Type B pancreatic cell (in vitro differentiated cells): ENCODE measurements at regions not wholly inside any gene's neighbourhood (a gene's known extent, or its start where the extent isn't known, plus 50 kb on each side); places are given as distances from the start of the nearest gene placed in this dataset.

Experiments
- DNase-seq: peaks from one replicate; pipeline ENCODE4 v3.0.0; 2021; ENCODE audit warnings: mixed read lengths; ENCODE audit not compliant: unreplicated experiment; ENCODE audit errors: extremely low spot score
- H3K27ac Mint-ChIP-seq: 2 replicates; pipeline ENCODE4 v1.8.0; 2021; ENCODE audit warnings: mild to moderate bottlenecking, mixed read lengths
- H3K27me3 Mint-ChIP-seq: 2 replicates; pipeline ENCODE4 v1.8.0; 2021; ENCODE audit warnings: mixed read lengths
- H3K36me3 Mint-ChIP-seq: 2 replicates; pipeline ENCODE4 v1.8.0; 2021; ENCODE audit warnings: mixed read lengths
- H3K4me1 Mint-ChIP-seq: one replicate; pipeline ENCODE4 v1.8.0; 2021; ENCODE audit warnings: mixed read lengths; ENCODE audit not compliant: unreplicated experiment
- H3K4me3 Mint-ChIP-seq: 2 replicates; pipeline ENCODE4 v1.8.0; 2021; ENCODE audit warnings: mild to moderate bottlenecking, mixed read lengths
- H3K9me3 Mint-ChIP-seq: 2 replicates; pipeline ENCODE4 v1.8.0; 2021; ENCODE audit warnings: mixed read lengths
- TF ChIP-seq, protein P1 (sequence below): fragments of 200-600 bp; sonication (generic); conservative IDR thresholded peaks from 2 replicates; pipeline ENCODE4 v1.5.0; 2021; ENCODE audit warnings: antibody characterized with exemption, mild to moderate bottlenecking

DNA sequence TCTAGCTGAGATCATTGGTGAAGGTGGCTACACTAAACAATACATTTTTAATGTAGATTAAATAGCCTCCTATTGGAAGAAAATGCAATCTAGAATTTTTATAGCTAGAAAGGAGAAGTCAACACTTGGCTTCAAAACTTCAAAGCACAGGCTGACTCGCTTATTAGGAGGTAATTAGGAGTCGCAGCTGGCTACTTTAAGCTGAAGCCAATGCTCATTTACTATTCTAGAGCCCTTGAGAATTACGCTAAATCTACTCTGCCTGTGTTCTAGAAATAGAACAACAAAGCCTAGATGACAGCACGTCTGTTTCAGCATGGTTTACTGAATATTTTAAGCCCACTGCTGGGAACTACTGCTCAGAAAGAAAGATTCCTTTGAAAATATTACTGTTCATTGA, 101.6 kb upstream of the EEPD1 start:
- no peaks in the 10 kb centered on the region for H3K36me3 Mint-ChIP-seq
- peaks cover 9% of the 10 kb centered on the region for H3K4me1 Mint-ChIP-seq
- H3K9me3 Mint-ChIP-seq = no peaks in the 10 kb centered on the region
- no peak overlapping the region for H3K27ac Mint-ChIP-seq
- TF ChIP-seq, protein P1, sequence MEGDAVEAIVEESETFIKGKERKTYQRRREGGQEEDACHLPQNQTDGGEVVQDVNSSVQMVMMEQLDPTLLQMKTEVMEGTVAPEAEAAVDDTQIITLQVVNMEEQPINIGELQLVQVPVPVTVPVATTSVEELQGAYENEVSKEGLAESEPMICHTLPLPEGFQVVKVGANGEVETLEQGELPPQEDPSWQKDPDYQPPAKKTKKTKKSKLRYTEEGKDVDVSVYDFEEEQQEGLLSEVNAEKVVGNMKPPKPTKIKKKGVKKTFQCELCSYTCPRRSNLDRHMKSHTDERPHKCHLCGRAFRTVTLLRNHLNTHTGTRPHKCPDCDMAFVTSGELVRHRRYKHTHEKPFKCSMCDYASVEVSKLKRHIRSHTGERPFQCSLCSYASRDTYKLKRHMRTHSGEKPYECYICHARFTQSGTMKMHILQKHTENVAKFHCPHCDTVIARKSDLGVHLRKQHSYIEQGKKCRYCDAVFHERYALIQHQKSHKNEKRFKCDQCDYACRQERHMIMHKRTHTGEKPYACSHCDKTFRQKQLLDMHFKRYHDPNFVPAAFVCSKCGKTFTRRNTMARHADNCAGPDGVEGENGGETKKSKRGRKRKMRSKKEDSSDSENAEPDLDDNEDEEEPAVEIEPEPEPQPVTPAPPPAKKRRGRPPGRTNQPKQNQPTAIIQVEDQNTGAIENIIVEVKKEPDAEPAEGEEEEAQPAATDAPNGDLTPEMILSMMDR = no peak
- no peaks in the 10 kb centered on the region for H3K27me3 Mint-ChIP-seq
- no peak for DNase-seq
- H3K4me3 Mint-ChIP-seq = no peak overlapping the region

DNA sequence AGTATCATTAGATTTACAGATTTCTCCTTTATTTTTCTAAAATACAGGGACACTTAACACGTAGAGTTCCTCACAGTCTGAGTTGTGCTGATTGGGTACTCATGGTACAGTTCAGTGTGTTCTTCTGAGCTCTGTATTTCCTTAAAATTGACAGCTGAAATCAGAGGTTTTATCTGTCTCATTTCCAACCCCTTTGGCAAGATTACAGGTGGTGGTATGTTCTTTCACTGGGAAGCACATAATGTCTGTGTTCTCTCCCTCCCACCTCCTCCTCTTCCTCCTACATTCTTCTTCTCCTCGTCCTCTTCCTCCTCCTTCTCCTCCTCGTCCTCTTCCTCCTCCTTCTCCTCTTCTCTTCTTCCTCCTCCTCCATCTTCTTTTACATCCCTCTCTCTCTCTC, 99.5 kb upstream of the EEPD1 start:
- Mint-ChIP-seq H3K27ac (no peak overlapping the region), H3K27me3 (no peaks in the 10 kb centered on the region), H3K36me3 (no peaks in the 10 kb centered on the region), H3K4me3 (no peak overlapping the region), H3K4me1 (no peaks in the 10 kb centered on the region), H3K9me3 (no peaks in the 10 kb centered on the region)
- DNase-seq = no peak
- TF ChIP-seq, protein P1 = no peak

DNA sequence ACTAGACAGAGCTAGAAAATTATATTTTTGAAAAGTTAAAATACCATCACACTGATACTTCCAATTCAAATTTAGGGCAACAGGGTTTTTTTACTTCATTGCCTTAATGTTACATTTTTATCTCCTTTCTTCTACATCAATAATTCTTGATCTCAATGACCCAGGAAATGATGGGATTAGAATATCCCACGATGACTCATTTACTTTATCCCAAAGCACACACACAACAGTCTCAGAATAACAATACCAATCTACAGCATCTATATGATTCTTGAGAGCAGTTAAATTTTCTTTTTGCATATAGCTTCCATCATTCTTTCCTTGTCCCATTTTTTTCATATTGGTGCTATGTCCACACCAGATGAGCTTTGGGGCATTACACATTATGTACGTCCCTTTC, 98.4 kb upstream of the EEPD1 start:
- no peaks in the 10 kb centered on the region for H3K4me1 Mint-ChIP-seq
- no peak overlapping the region for H3K27ac Mint-ChIP-seq
- TF ChIP-seq, protein P1 = no peak
- no peak for DNase-seq
- H3K36me3 Mint-ChIP-seq = no peaks in the 10 kb centered on the region
- H3K27me3 Mint-ChIP-seq = no peaks in the 10 kb centered on the region
- no peaks in the 10 kb centered on the region for H3K9me3 Mint-ChIP-seq
- H3K4me3 Mint-ChIP-seq = no peak overlapping the region

DNA sequence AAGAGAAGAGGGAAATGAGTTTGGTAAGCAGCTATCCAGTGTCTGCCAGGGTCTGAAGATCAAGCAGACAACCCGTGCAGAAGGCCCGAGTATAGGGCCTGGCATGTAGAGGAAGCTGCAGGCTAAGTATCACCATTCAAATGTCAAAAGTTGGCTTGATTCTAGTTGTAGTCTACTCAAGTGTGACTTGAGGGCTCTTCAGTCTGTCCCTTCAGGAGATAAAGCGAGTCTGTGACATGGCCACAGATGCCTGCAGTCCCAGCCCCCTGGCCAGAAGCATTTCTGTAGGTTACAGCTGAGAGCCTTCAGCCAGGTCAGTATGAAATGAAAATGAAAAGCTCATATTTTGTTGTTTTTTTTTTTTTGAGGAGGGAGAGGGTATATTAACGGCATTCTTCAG, 97.8 kb upstream of the EEPD1 start:
- DNase-seq = no peak
- no peaks in the 10 kb centered on the region for H3K36me3 Mint-ChIP-seq
- H3K4me1 Mint-ChIP-seq = no peaks in the 10 kb centered on the region
- no peaks in the 10 kb centered on the region for H3K27me3 Mint-ChIP-seq
- TF ChIP-seq, protein P1 = no peak
- H3K27ac Mint-ChIP-seq = no peak overlapping the region
- H3K4me3 Mint-ChIP-seq = no peak overlapping the region
- peaks cover 5% of the 10 kb centered on the region for H3K9me3 Mint-ChIP-seq

DNA sequence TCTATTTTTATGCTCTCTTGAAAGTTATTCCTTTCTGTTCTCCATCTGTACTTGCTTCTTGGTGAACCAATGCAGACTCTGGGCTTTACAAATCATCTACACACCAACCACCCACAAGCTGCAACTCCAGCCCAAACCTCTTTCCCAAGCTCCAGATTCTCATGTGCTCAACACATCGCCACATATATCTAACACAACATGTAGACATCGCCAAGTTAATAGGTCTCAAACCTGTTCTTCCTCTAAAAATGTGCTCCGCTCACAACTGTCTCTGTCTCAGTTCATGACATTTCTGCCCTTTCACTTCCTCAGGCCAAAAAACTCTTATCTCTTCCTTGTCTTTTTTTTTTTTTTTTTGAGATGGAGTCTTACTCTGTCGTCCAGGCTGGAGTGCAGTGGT, 95.7 kb upstream of the EEPD1 start:
- H3K36me3 Mint-ChIP-seq = no peaks in the 10 kb centered on the region
- no peaks in the 10 kb centered on the region for H3K27me3 Mint-ChIP-seq
- no peak overlapping the region for H3K4me3 Mint-ChIP-seq

More for the DNA sequence above, 95.7 kb upstream of the EEPD1 start:
- DNase-seq = no peak
- Mint-ChIP-seq H3K27ac (no peak overlapping the region), H3K9me3 (peaks cover 5% of the 10 kb centered on the region), H3K4me1 (peaks cover 3% of the 10 kb centered on the region)
- TF ChIP-seq, protein P1 = no peak
